Fibroblast of lung (primary cell): ENCODE measurements at regions not wholly inside any gene's neighbourhood (a gene's known extent, or its start where the extent isn't known, plus 50 kb on each side); places are given as distances from the start of the nearest gene placed in this dataset.

ENCODE experiments used
- CTCF ChIP-seq, 2 donors: IDR thresholded peaks in 1 of 2; conservative IDR thresholded peaks in 1 of 2; 1 replicate in 1 of 2; 2 replicates in 1 of 2; pipeline ENCODE4 v1.5.1; 2011 to 2012; ENCODE audit warnings: low read length in 2 of 2, control low read depth in 1 of 2, inconsistent platforms in 1 of 2, low read depth in 1 of 2, mild to moderate bottlenecking in 1 of 2
- EZH2 ChIP-seq: IDR thresholded peaks from 2 replicates; pipeline ENCODE4 v1.5.1; 2012; ENCODE audit warnings: low read length, control low read depth, mild to moderate bottlenecking; ENCODE audit errors: missing control alignments

DNA sequence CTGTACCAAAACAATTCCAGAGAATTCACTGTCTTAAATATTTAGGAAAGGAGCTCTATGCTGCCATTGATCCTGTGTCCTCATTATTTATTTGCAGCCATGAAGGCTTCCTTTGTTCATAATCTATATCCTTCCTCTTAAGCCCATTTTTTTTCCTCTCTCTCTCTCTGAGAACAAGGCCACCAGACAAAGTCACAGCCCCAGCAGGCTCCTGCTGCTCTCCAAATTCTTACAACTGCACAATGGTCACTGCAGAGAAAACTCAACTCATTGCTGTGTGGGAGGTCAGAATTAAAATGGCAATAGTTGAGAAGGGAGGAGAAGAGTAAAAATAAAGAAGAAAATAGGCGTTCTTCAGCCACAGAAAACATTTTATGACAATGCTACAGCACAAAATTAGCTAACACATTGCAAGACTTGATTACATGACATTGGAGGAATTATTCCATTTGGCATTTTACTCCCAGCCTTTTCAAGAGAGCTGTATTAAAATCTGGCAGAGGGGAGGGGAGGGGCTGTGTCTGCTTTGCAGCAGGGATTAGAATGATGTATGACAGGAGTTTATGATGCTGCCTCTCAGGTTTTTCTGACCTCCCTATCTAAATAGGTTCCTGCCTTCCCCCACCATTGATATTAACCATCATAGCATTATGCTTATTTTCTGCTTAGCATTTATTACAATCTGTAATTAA lies 399.7 kb upstream of the THBS1 start:
- TF ChIP-seq CTCF (conservative IDR thresholded peaks at IDR 0.05 in 1 of 2, IDR thresholded peaks at IDR 0.05 in 1 of 2; ENCODE audit: low read depth in 1 of 2, low read length in 2 of 2) (no peak), EZH2 (no peak)
